GM18505 (cell line): ENCODE measurements at regions not wholly inside any gene's neighbourhood (a gene's known extent, or its start where the extent isn't known, plus 50 kb on each side); places are given as distances from the start of the nearest gene placed in this dataset.
"Not testable (repeated sequence)": the region's sequence is repeated elsewhere in the genome, so short reads cannot be mapped to it uniquely, and the experiment has no call there.

ENCODE experiments used
- ATAC-seq: cut with Tn5 transposase; IDR thresholded peaks from one replicate; pipeline ENCODE4 v1.9.1; 2021; ENCODE audit not compliant: unreplicated experiment
- POLR2A ChIP-seq: IDR thresholded peaks from 4 replicates; pipeline ENCODE4 v1.6.1; 2011; ENCODE audit warnings: borderline replicate concordance; ENCODE audit not compliant: insufficient read depth, insufficient read length; ENCODE audit errors: extremely low read depth

DNA sequence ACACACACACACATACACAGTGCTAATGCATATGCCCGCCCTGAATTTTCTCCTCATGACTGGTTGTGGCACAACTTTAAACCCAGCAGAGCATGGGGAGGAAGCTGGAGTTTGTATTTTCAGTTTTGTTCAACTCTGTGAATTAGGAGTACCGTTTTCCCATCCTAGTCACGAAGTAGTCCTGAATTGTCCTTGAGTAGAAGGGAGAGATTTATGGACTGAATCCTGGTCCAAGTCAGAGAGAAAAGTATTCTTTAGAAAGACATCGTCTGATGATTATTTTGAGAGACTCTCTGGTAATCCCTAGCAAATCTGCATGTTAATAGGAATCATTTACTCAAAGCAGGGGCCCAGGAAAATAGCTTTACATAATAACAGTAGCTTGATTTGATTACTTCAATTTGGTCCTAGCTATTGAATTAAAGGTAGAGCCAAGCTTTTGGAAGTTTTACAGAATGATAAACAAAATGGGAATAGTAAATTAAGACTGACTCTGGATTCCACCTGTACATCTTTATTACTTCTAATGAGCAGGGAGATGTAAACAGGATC, 60.5 kb upstream of the OLIG2 start:
- ATAC-seq, result no peak
- TF ChIP-seq POLR2A, result no peak

DNA sequence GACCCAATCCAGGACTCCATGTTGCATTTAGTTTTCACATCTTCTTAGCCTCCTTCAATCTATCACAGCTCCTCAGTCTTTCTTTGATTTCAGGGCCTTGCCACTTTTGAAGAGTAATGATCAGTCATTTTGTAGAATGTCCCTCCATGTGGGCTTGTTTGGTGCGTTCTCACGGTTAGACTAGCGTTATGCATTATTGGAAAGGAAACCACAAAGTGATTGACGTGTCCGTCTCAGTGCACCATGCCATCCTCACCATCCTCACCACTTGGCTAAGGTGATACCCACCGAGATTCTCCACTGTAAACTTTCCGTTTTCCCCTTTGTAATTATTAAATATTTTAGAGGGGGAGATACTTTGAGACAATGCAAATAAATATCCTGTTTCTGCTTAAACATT, 59.6 kb upstream of the OLIG2 start:
- no peak for ATAC-seq
- TF ChIP-seq POLR2A, result no peak

DNA sequence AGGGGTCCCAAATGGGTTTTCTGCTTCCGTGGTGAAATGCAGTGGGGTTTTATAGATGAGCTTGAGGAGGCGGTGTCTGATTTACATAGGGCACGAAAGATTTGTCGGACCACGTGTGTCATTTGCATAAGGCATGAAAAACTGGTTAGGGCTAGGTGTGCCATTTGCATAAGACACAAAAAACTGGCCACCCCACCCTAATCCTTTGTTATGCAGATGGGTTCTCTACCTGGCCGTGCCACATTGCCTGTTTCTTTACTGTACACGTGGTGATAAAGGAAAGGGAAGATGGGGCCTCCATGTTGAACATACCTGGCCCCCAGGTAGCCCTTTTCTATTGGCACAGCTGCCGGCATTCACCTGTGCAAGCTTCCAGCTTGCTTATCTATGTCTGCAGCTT, 57.6 kb upstream of the OLIG2 start:
- not testable (repeated sequence) for ATAC-seq

DNA sequence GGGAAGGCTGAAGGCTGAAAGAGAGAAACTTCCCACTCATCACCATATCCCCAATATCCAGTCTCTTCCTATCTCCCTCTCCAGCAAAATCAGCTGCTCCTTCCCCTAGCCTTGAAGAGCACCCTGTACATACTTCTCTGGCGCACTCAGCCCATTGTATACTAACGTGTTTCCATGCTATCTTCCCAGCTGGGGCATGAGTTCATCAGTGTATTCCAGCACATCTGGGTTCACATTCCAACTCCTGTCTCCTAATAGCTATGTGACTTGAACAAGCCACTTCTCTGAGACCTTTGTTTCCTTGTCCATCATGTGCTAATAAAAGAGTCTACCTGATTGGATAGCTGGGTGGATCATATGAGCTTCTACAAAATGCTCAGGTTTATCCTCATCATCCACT, 51.1 kb upstream of the OLIG2 start:
- TF ChIP-seq POLR2A, result no peak
- ATAC-seq, result no peak

DNA sequence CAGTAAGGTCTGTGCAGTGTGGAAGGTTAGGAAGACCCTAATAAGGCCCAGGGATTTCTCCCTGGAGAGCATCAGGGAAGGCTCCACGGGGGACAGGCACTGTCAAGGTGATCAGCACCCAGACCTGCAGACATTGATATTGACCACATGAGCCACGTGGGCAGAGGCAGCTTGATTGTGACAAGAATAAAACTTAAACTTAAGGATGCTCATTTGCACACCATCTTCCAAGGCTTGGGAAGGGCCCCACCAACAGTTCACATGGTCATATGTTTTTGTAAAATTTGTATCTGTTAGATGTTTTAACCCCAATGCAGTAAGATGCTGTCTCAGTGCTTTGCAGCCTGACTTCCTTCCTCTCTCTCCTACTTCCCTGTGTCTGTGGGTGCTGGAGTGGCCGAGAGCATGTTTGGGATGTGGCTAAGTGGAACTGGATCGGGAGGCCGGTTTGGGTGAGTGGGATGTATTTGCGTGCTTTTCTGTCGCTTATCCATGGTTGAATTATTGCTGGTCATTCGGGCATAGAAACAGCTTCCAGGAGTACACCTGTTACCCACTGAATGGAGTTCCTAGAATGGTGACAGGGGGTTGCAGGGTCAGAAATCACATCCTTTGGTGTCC, 49.8 kb upstream of the OLIG2 start:
- ATAC-seq, result no peak
- no peak for TF ChIP-seq POLR2A
